ENCODE measurements at regions not wholly inside any gene's neighbourhood (a gene's known extent, or its start where the extent isn't known, plus 50 kb on each side); places are given as distances from the start of the nearest gene placed in this dataset.
"Not testable (repeated sequence)": the region's sequence is repeated elsewhere in the genome, so short reads cannot be mapped to it uniquely, and the experiment has no call there.

DNA sequence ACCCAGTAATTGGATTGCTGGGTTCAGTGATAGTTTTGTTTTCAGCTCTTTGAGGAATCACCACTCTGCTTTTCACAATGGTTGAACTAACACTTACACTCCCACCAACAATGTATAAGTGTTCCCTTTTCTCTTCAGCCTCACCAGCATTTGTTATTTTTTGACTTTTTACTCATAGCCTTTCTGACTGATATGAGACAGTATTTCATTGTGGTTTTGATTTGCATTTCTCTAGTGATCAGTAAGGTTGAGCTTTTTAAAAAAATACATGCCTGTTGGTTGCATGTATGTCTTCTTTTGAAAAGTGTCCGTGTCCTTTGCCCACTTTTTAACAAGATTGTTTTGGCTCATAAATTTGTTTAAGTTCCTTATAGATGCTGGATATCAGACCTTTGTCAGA is 185.7 kb upstream of the CCNH start:
- no peak for DNase-seq

GRCh38 chr5:87594566-87594965 is 181.8 kb upstream of the CCNH start:
- no peak for DNase-seq

GRCh38 chr5:87589587-87589986 is 176.9 kb upstream of the CCNH start:
- no peak for DNase-seq

DNA sequence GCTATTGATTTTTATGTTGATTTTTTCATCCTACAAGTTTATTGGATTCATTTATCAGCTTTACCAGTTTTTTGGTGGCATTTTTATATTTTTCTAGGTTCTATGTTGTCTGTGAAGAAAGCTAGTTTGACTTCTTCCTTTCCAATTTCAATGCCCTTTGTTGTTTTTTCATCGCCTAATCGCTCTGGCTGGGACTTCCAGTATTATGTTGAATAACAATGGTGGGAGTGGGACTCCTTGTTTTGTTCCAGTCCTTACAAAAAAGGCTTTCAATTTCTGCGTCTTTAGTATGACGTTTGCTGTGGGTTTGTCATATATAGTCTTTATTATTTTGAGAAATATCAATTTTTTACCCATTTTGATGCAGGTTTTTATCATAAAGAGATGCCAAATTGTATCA is 175.6 kb upstream of the CCNH start:
- no peak for DNase-seq

DNA sequence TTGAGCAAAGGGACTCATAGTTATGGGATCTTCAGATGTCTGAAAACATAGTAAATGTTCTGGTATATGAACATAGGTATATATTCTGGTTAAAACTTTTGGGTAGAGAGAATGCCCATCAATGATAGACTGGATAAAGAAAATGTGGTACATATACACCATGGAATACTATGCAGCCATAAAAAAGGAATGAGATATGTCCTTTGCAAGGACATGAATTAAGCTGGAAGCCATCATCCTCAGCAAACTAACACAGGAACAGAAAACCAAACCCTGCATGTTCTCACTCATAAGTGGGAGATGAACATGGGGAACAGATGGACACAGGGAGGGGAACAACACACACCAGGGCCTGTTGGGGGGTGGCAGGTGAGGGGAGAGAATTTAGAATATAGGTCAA is 171.0 kb upstream of the CCNH start:
- DNase-seq: not testable (repeated sequence)

DNA sequence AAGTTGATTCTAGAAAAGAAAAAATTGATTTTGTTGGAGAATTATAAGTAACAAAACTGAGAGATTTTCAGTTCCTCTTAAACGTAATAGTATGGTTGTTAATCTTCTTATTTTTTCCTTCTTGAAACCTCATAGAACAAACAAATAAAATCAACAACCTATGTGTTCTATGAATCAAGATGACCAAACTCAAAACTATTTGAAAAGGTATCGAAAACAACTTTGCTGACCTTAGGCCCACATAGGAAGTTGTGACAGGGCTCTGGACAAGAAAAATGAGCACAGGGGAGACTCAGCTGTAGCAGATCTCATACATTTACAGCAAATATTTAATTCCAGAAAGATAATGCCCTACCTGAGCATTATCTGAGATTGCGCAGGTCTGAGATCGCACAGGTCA is 169.4 kb upstream of the CCNH start:
- DNase-seq: no peak

DNA sequence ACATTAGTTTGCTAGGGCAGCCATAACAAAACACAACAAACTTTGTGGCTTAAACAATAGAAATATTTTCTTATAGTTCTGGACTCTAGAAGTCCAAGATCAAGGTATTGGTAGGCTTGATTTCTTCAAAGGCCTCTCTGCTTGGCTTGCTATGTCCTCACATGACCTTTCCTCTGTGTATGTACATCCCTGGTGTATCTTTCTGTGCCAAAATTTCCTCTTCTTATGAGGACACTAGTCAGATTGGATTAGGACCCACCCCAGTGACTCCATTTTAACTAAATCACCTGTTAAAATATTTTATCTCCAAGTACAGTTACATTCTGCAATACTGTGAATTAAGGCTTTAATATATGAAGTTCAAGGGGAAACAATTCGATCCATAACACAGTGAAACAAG is 168.9 kb upstream of the CCNH start:
- no peak for DNase-seq

- DNase-seq: no peak
Observed at GRCh38 chr5:87579678-87580077, 166.9 kb upstream of the CCNH start.

GRCh38 chr5:87576867-87577266 is 164.1 kb upstream of the CCNH start:
- no peak for DNase-seq

DNA sequence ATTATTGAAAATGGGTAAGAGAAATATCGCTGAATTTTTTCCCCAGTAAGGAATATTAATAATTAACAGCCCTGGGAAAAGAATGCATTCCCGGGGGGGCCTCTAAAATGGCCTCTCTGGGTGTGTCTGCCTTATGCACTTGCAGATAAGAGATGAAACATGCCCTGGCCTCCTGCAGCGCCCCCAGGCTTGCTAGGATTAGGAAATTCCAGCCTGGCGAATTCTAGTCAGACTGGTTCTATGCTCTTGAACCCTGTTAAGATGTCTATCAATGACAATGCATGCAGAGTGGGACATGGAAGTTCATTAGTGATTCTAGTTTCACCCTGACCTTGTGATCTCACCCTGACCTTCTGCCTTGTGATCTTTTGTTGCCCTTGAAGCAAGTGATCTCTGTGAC is 163.6 kb upstream of the CCNH start:
- DNase-seq: not testable (repeated sequence)

GRCh38 chr5:87574106-87574505 is 161.4 kb upstream of the CCNH start:
- no peak for DNase-seq

- DNase-seq: no peak
Observed at GRCh38 chr5:87572611-87573010, 159.9 kb upstream of the CCNH start.

- DNase-seq: no peak
Observed at GRCh38 chr5:87572090-87572489, 159.4 kb upstream of the CCNH start.

GRCh38 chr5:87570366-87570765 is 157.6 kb upstream of the CCNH start:
- DNase-seq: no peak

DNA sequence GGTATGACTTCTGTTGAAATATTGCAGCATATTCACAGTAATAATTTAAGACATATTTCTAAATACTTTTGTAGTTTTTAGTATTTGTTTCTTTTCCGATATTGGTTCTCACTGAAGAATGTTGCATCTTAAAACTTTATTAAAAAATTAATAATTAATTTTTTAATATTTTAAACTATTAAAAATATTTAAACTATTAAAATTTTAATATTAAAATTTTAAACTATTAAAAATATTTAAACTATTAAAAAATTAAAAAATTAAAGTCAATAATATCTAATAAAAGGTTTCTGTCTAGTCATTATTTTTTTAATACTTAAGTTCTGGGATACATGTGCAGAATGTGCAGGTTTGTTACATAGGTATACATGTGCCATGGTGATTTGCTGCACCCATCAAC is 149.3 kb upstream of the CCNH start:
- no peak for DNase-seq

GRCh38 chr5:87560528-87560927 is 147.8 kb upstream of the CCNH start:
- DNase-seq: no peak

- no peak for DNase-seq
Observed at GRCh38 chr5:87551911-87552310, 139.2 kb upstream of the CCNH start.

DNA sequence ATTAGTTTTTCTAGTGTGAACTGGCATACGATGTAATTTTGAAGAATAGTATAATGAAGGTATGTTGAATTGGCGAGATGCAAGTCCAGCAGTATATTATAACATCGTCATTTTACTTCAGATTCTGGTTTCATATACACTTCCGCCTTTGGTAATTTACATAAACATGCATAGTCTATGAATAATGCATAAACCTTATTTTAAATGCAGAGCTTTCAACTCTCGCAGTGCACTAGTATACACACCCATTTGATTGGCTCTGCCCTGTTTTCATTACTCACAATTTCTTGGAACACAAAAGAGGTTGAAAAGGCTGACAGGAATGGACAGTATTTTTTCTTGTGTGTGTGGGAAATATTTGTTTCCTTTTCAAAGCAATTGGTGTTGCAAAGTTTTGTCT is 128.9 kb upstream of the CCNH start:
- no peak for DNase-seq

- no peak for DNase-seq
Observed at GRCh38 chr5:87541033-87541432, 128.3 kb upstream of the CCNH start.

- DNase-seq: no peak
Observed at GRCh38 chr5:87539839-87540238, 127.1 kb upstream of the CCNH start.

DNA sequence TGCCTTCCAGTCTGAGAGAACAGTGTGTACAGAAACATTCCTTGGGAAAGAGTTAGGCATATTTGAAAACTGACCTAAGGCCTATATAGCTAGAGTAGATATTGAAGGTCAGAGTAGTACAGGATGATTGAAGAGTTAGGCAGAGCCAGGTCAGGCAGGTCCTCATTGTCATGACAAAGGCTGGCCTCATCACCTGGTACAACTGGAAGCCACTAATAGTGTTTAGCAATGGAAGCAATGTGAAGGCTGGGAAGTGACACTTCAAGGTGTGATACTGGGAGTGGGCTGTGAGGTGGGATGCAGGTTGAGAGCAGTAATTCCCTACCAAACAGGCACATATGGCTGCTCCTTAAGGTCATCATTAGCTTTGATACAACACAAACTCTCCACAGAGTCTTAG is 123.6 kb upstream of the CCNH start:
- no peak for DNase-seq

- no peak for DNase-seq
Observed at GRCh38 chr5:87535706-87536105, 123.0 kb upstream of the CCNH start.

- no peak for DNase-seq
Observed at GRCh38 chr5:87529486-87530076, 116.9 kb upstream of the CCNH start.

GRCh38 chr5:87526131-87526530 is 113.4 kb upstream of the CCNH start:
- DNase-seq: no peak

DNA sequence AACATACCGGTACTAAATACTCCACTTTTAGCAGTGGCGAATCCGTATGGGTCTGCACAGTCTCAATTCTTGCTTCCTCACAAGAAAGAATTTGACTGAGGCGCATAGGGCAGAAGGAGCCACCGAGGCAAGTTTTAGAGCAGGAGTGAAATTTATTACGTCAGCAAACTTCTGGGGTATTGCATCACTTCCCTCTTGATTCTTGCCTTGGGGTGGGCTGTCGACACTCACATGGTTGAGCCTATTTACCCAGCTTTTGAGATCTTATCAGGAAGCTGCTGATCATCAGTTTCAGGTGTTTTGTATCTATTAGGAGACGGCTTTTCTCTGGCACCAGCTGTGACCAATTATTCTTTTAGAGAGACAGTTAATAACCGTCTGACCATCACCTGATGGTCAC is 111.5 kb upstream of the CCNH start:
- no peak for DNase-seq

GRCh38 chr5:87511778-87512177 is 99.0 kb upstream of the CCNH start:
- DNase-seq: not testable (repeated sequence)
